ENCODE measurements at regions not wholly inside any gene's neighbourhood (a gene's known extent, or its start where the extent isn't known, plus 50 kb on each side); places are given as distances from the start of the nearest gene placed in this dataset.

DNA sequence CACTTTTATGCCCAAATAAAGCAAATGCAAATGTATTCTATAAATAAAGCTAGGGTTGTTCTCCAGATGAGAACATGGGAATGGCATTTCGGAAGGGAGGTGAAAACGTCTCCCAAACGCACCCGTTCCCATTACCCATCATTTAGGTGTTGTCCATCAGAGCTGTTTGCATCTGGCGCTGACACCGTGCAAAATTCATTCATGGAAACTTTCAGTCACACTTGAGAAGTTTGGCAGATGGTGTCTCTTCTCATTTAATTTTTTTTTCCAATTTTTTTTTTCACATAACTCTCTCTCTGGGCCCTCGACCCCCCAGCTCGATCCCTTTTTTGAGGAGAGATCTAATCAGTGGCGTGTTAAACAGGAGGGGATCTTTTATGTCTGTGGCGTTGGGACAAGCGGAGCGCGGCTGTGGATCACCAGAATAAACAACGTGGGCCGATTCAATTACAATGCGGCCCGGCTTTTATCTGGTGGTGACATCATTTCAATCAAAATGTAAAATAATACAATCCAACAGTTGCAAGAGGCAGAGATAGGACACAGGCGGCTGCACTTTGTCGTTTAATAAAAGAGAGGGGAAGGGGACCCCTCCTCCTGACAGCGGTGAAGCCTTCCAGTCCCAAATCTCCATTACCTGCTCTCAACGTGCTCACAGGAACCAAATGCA is 246.1 kb upstream of the IRX4 start:
- Histone ChIP-seq H3K4me1 (no peaks in the 10 kb centered on the region), H3K27me3 (ENCODE audit: insufficient read depth in 3 of 3, low read length in 2 of 3) (peaks cover 0 to 10% (median 6%) of the 10 kb centered on the region in 3 donors), H3K9me3 (no peaks in the 10 kb centered on the region), H3K36me3 (ENCODE audit: insufficient read depth in 1 of 2, low read depth in 1 of 2) (no peaks in the 10 kb centered on the region), H3K4me3 (no peak overlapping the region), H3K27ac (no peak overlapping the region)
- intact Hi-C loops (cut with DNase I), result no loop called here
- WGBS, 3 donors, result 24 to 42% (median 27%) methylated on average over 21 of the region's 21 CpGs
- ATAC-seq, result no peak
- TF ChIP-seq, protein P1, sequence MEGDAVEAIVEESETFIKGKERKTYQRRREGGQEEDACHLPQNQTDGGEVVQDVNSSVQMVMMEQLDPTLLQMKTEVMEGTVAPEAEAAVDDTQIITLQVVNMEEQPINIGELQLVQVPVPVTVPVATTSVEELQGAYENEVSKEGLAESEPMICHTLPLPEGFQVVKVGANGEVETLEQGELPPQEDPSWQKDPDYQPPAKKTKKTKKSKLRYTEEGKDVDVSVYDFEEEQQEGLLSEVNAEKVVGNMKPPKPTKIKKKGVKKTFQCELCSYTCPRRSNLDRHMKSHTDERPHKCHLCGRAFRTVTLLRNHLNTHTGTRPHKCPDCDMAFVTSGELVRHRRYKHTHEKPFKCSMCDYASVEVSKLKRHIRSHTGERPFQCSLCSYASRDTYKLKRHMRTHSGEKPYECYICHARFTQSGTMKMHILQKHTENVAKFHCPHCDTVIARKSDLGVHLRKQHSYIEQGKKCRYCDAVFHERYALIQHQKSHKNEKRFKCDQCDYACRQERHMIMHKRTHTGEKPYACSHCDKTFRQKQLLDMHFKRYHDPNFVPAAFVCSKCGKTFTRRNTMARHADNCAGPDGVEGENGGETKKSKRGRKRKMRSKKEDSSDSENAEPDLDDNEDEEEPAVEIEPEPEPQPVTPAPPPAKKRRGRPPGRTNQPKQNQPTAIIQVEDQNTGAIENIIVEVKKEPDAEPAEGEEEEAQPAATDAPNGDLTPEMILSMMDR (IDR thresholded peaks at IDR 0.05), result no peak
- DNase-seq, result no peak

DNA sequence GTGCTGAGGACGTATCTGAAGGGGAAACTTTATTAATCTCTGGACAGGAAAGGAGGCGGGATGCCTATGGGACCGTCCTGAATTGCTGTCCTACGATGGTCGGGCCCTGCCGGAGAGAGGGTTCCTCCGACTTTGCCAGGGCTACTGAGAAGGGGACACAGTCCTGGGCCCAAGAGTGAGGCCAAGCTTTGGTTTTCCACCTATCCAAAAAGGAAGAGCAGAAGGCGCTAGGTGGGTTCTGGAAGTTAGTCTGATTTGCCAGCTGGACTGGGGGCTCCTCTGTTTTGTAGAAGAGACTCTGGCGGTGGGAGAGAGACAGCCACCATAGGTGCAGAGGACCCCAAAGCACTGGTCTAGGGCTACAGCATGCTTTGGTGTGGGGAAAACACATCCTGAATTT is 243.8 kb upstream of the IRX4 start:
- ATAC-seq, result no peak
- no peaks in the 10 kb centered on the region for H3K4me1 ChIP-seq
- H3K36me3 ChIP-seq (ENCODE audit: insufficient read depth in 1 of 2, low read depth in 1 of 2), result no peaks in the 10 kb centered on the region
- no peak overlapping the region for H3K4me3 ChIP-seq
- 73 to 79% (median 75%) methylated on average over 9 of the region's 9 CpGs for WGBS, 3 donors
- no peaks in the 10 kb centered on the region for H3K9me3 ChIP-seq
- H3K27me3 ChIP-seq (ENCODE audit: insufficient read depth in 3 of 3, low read length in 2 of 3), result peaks cover 0 to 10% (median 6%) of the 10 kb centered on the region in 3 donors
- no peak overlapping the region for H3K27ac ChIP-seq
- intact Hi-C loops (cut with DNase I), result no loop called here
- TF ChIP-seq, protein P1 (IDR thresholded peaks at IDR 0.05), result no peak
- no peak for DNase-seq

DNA sequence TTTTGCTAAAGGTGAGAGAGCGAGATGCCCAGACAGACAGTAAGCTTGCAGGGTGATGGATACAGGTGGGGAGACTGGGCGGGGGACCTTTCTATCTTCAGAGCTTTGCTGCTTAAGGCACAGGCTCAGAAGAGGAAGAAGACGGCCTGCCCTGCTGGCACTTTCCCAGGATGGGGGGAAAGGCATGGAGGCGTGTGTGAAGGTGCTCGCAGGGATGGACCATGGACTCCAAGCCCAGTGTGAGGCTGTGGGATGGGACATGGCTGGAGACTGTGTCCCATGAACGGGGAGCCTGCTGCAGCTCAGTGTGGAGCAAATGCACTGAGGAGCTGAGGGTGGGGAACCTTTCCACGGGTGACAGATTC is 243.2 kb upstream of the IRX4 start:
- TF ChIP-seq, protein P1 (IDR thresholded peaks at IDR 0.05), result no peak
- whole genome bisulfite sequencing, 3 donors, result 78 to 84% (median 80%) methylated on average over 7 of the region's 7 CpGs
- H3K4me3 ChIP-seq, result no peak overlapping the region
- no peaks in the 10 kb centered on the region for H3K36me3 ChIP-seq (ENCODE audit: insufficient read depth in 1 of 2, low read depth in 1 of 2)
- no peak overlapping the region for H3K27ac ChIP-seq
- H3K4me1 ChIP-seq, result no peaks in the 10 kb centered on the region
- peaks cover 0 to 10% (median 3%) of the 10 kb centered on the region in 3 donors for H3K27me3 ChIP-seq (ENCODE audit: insufficient read depth in 3 of 3, low read length in 2 of 3)
- H3K9me3 ChIP-seq, result peaks cover 3% of the 10 kb centered on the region
- no peak for DNase-seq
- no peak for ATAC-seq
- intact Hi-C loops (cut with DNase I), result no loop called here

DNA sequence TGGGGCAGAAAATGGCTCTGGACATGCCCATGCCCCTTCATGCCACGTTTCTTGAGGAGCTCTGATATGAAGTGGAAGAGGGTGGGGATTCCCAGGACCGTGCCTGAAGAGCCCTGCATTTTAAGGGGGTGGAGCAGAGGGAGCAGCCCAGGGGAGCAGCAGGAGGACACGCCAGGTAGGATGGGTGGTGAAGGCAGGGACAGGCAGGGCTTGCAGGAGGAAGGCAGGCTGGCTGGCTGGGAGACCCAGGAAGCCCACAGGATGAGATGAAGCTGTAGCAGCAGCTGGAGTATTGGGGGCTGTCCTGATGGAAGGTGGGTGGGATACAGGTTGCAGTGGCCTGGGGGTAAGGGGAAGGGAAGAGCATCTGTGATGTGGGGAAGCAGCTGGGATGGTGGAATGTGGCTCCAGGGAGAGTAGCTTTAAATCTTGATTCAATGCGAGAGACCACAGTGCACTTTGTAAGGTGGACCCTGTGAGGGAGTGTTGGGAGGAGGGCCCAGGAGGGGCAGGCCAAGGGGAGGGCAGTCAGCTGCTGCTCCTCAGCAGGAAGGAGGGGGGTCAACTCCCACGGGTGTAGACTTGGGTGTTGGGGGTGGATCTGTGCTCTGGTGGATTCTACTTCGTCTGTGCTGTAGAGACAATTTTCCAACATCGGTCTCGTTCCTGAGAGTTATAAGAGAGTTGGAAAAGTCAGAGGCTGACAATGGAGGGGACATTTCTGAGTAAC is 242.6 kb upstream of the IRX4 start:
- ATAC-seq (no peak), DNase-seq (no peak)
- 43 to 57% (median 48%) methylated on average over 8 of the region's 8 CpGs for WGBS, 3 donors
- TF ChIP-seq, protein P1 (IDR thresholded peaks at IDR 0.05), result no peak
- Histone ChIP-seq H3K36me3 (ENCODE audit: insufficient read depth in 1 of 2, low read depth in 1 of 2) (no peaks in the 10 kb centered on the region), H3K27me3 (ENCODE audit: insufficient read depth in 3 of 3, low read length in 2 of 3) (peaks cover 0 to 6% (median 3%) of the 10 kb centered on the region in 3 donors), H3K9me3 (peaks cover 6% of the 10 kb centered on the region), H3K27ac (no peak overlapping the region), H3K4me1 (no peaks in the 10 kb centered on the region), H3K4me3 (no peak overlapping the region)
- intact Hi-C loops (cut with DNase I), result no loop called here
